HUES6 (cell line): ENCODE measurements at regions not wholly inside any gene's neighbourhood (a gene's known extent, or its start where the extent isn't known, plus 50 kb on each side); places are given as distances from the start of the nearest gene placed in this dataset.
"Not testable (repeated sequence)": the region's sequence is repeated elsewhere in the genome, so short reads cannot be mapped to it uniquely, and the experiment has no call there.

ENCODE experiments used
- H3K27ac ChIP-seq: 2 replicates; pipeline ENCODE4 v1.7.0; 2013; ENCODE audit warnings: low read depth, mild to moderate bottlenecking, low read length, inconsistent platforms
- H3K27me3 ChIP-seq: 2 replicates; pipeline ENCODE4 v1.6.1; 2013; ENCODE audit warnings: low read length; ENCODE audit not compliant: control insufficient read depth, insufficient read depth
- H3K36me3 ChIP-seq: 2 replicates; pipeline ENCODE4 v1.6.1; 2013; ENCODE audit warnings: low read length; ENCODE audit not compliant: control insufficient read depth, insufficient read depth
- H3K4me1 ChIP-seq: 2 replicates; pipeline ENCODE4 v1.6.1; 2013; ENCODE audit warnings: low read length; ENCODE audit not compliant: control insufficient read depth, insufficient read depth
- H3K4me3 ChIP-seq: 2 replicates; pipeline ENCODE4 v1.5.1; 2013; ENCODE audit warnings: low read depth, low read length
- H3K9ac ChIP-seq: one replicate; pipeline ENCODE4 v1.6.1; 2013; ENCODE audit warnings: mild to moderate bottlenecking, low read length
- H3K9me3 ChIP-seq: 2 replicates; pipeline ENCODE4 v1.6.1; 2013; ENCODE audit warnings: low read depth, low read length; ENCODE audit not compliant: control insufficient read depth, insufficient read depth

DNA sequence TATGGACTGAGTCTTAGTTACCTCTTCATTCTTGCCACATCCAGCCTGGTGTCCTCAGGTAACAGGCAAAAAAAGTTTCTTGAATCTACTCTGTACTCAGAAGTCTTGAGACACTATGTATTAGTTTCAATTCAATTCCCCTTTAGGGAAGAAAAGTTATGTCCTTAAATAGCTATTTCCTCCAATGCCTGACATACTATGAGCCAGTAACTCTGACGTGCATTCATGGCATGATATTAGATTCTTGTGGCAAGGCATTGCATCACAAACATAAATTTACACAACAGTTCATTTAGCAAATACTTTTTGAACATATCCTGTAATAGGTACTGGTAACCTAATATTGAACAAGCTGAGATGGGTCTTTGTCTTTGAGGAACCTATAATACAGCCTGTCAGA is 109.3 kb upstream of the FOXB1 start:
- Histone ChIP-seq H3K27me3 (no peaks in the 10 kb centered on the region), H3K4me3 (no peak overlapping the region), H3K27ac (no peak overlapping the region), H3K4me1 (no peaks in the 10 kb centered on the region), H3K36me3 (no peaks in the 10 kb centered on the region), H3K9ac (no peak overlapping the region), H3K9me3 (no peaks in the 10 kb centered on the region)

DNA sequence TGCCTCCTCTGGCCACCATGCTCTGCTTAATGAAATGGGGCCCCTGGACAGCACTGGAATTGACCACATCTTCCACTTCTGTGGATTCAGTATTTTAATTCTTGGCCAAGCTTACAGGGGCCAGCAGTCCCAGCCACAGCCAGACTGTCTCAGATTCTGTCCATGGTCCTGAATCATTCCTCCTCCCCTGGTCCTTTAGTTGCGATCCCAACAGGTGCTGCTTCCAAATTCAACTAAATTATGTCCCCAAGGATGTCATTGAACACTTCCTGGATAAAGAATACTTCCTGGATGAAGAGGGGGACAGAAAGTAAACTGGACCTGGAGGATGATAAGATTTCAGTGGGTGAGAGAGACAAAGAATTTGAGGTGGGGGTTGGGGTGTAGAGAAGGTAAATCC is 111.1 kb upstream of the FOXB1 start:
- H3K9me3 ChIP-seq: no peaks in the 10 kb centered on the region
- no peak overlapping the region for H3K4me3 ChIP-seq

GRCh38 chr15:59887870-59888269 is 116.2 kb upstream of the FOXB1 start:
- H3K9ac ChIP-seq, H3K27me3 ChIP-seq, H3K4me3 ChIP-seq, H3K9me3 ChIP-seq, H3K36me3 ChIP-seq, H3K27ac ChIP-seq: not testable (repeated sequence)
- H3K4me1 ChIP-seq: peaks cover 12% of the 10 kb centered on the region

More for the DNA sequence above, 111.1 kb upstream of the FOXB1 start:
- Histone ChIP-seq H3K36me3 (no peaks in the 10 kb centered on the region), H3K27ac (no peak overlapping the region), H3K27me3 (no peaks in the 10 kb centered on the region), H3K4me1 (no peaks in the 10 kb centered on the region), H3K9ac (no peak overlapping the region)

GRCh38 chr15:59887211-59887610 is 116.9 kb upstream of the FOXB1 start:
- no peaks in the 10 kb centered on the region for H3K27me3 ChIP-seq

DNA sequence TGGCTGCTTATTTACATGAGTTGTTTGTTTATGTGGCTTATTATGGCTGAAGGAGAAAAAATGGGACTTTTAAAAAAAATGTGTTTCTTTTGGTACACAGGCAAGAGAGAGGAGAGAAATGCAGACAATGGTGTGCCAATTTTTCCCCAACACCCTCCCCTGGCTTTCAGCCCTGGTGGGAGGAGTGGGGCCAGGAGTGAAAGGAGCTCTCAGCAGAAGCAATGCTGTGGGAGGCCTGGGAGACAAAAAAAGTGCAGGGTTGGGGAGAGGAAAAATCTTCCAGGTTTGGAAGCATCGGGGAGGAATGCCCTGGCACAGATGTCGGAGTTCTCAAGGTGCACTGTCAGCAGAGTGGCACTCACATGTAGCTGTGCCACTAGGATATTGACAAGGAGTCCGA is 117.7 kb upstream of the FOXB1 start:
- no peaks in the 10 kb centered on the region for H3K36me3 ChIP-seq
- peaks cover 12% of the 10 kb centered on the region for H3K4me1 ChIP-seq
- H3K4me3 ChIP-seq: no peak overlapping the region
- no peaks in the 10 kb centered on the region for H3K27me3 ChIP-seq
- no peaks in the 10 kb centered on the region for H3K9me3 ChIP-seq
- H3K27ac ChIP-seq: no peak overlapping the region
- no peak overlapping the region for H3K9ac ChIP-seq

More at GRCh38 chr15:59887211-59887610, 116.9 kb upstream of the FOXB1 start:
- H3K36me3 ChIP-seq: no peaks in the 10 kb centered on the region
- peaks cover 12% of the 10 kb centered on the region for H3K4me1 ChIP-seq
- no peak overlapping the region for H3K27ac ChIP-seq
- no peak overlapping the region for H3K9ac ChIP-seq
- H3K4me3 ChIP-seq: no peak overlapping the region
- no peaks in the 10 kb centered on the region for H3K9me3 ChIP-seq

GRCh38 chr15:59885832-59886231 is 118.3 kb upstream of the FOXB1 start:
- no peaks in the 10 kb centered on the region for H3K36me3 ChIP-seq
- peaks cover 12% of the 10 kb centered on the region for H3K4me1 ChIP-seq
- no peak overlapping the region for H3K4me3 ChIP-seq
- no peaks in the 10 kb centered on the region for H3K27me3 ChIP-seq
- H3K9ac ChIP-seq: no peak overlapping the region
- no peak overlapping the region for H3K27ac ChIP-seq
- no peaks in the 10 kb centered on the region for H3K9me3 ChIP-seq

DNA sequence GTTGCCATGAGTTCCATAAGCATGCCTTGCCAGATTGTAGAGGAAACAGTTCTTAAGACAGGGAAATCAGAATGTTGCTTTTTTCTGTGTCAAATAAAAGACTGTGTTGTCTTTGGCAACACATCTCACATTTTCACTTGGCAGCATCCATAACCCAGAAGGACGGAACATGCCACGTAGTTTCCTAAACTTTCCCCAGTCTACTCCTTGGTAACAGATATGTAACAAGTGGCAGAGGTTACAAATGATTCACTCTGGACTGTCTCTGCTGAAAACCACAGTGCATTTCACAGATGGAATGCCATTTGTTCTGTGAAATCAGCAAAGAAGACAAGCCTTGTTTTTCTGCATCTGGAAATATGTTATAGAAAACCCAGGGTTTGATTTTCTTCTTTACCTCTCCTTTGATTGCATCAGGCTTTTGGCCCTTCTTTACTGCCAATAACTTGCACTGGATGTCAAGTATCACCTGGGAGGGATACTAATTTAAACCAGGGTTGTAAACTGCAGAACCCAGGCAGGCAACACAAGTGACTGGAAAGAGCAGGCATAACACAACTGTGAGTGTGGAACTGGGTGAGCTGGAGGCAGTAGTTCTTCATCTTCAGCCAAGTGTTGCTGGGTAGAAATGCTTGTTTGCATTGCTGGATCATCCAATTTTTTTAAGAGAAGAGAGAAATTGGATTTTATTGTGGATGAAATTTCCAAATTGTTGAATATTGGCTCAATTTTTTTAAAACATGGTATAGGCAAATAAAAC is 124.4 kb upstream of the FOXB1 start:
- Histone ChIP-seq H3K27me3 (no peaks in the 10 kb centered on the region), H3K4me3 (no peak overlapping the region), H3K9me3 (no peaks in the 10 kb centered on the region), H3K36me3 (no peaks in the 10 kb centered on the region), H3K4me1 (peaks cover 3% of the 10 kb centered on the region; the same call in 1 of the 2 replicates), H3K27ac (no peak overlapping the region), H3K9ac (no peak overlapping the region)

DNA sequence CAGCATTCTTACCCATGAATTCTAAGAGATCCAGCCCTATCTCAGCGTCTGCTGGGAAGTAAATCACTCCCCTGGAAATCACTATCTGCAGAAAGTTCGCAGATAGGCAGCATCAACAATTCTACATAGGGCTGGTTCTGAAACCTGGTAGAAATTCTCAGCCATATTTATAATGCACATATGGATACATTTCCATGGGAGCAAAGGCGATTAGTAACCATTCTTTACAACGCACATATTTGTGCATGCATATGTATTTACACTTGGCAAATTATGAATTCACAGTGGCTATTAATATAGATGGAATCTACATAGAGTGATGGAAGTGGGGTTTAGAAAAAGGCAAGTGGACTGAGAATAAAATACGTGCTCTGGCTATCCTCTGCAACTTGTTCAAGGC is 128.0 kb upstream of the FOXB1 start:
- Histone ChIP-seq H3K27ac (no peak overlapping the region), H3K4me3 (no peak overlapping the region), H3K4me1 (peaks cover 3% of the 10 kb centered on the region; the same call in 1 of the 2 replicates), H3K9me3 (no peaks in the 10 kb centered on the region), H3K36me3 (no peaks in the 10 kb centered on the region), H3K9ac (no peak overlapping the region), H3K27me3 (no peaks in the 10 kb centered on the region)

DNA sequence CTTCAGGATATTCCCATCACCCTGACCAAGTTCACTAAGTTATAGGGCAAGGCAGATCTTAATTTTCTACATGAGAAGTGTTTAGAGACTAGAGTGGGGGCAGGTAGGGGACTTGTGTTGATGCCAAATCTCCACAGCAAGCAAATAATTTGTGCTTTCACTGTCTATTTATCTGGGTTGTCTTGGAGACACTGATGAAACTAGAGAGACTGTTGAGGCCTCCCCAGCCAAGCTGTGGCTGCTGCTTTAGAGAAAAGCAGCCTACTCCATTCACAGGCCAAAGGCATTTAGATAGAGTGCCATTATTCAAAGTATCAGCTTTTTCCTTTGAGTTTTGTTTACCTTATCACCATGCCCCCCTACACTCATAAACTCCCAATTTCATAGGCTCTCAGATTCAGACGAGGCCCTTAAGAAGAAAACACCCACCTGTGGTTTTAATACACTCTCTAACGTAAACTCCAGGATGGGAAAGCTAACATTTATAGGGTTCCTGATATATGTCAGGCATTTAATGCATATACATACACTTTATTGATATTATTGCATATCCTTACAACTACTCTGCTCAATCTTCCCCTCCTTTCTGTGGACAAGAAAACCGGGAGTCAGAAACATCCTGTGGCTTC is 130.4 kb upstream of the FOXB1 start:
- Histone ChIP-seq H3K4me3 (no peak overlapping the region), H3K9ac (no peak overlapping the region), H3K36me3 (no peaks in the 10 kb centered on the region), H3K4me1 (peaks cover 2% of the 10 kb centered on the region; the same call in 1 of the 2 replicates), H3K27me3 (no peaks in the 10 kb centered on the region), H3K9me3 (no peaks in the 10 kb centered on the region), H3K27ac (no peak overlapping the region)

DNA sequence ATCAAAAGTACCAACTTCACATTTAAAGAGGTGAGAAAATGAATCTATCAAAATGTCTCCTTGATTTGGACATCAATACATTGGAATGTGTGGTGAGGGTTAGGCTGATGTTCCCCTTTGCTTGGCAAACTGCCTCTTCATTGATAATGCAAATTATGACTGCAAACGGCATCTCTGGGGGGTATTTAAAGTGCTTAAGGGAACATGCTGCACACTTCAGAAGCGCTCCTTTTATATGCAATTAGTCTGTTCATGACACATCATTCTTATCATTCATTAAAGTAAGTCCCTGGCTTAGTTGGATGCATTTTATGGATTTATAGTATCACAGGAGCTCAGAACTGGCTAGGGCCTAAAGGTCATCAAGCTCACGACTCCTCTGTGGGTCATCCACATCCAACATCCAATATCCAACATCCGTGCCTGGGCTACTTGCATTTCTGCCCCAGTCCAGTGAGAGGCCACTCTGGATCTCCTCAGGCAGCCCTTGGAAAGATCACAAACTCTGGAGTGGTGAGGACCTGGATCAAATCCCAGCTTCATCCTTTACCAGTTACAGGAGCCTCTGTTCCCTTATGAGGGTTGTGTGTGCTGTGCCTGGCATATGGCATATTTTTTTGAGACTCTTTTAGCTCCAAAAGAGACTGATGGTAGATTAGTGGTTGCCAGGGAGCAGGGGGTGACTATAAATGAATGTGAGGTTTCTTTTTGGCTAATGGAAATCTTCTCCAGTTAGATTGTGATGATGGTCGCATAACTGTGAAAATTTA is 136.8 kb upstream of the FOXB1 start:
- H3K4me1 ChIP-seq: no peaks in the 10 kb centered on the region
- H3K27ac ChIP-seq: no peak overlapping the region

DNA sequence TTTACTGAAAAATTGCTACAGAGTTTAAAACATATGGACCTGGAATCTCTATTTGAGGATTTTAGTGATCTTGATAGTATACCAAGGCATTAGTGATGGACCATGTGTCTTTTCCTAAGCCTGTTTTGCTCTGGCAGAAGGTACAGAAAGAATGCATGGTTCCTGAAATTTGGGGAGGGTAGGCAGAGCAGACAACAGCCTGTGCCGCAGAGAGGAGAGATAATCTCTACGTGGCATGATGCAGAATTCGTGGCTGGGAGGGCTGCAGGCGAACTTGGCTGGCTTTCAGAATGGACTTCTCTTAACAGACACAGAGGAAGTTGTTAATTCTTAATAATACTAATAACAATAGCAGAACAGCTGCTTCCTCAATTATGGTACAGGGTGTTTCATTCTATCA is 137.5 kb upstream of the FOXB1 start:
- H3K9me3 ChIP-seq: no peaks in the 10 kb centered on the region
- no peaks in the 10 kb centered on the region for H3K4me1 ChIP-seq
- no peaks in the 10 kb centered on the region for H3K36me3 ChIP-seq
- no peaks in the 10 kb centered on the region for H3K27me3 ChIP-seq
- no peak overlapping the region for H3K27ac ChIP-seq
- no peak overlapping the region for H3K9ac ChIP-seq
- H3K4me3 ChIP-seq: no peak overlapping the region

More for the DNA sequence above, 136.8 kb upstream of the FOXB1 start:
- no peak overlapping the region for H3K9ac ChIP-seq
- H3K36me3 ChIP-seq: no peaks in the 10 kb centered on the region
- H3K27me3 ChIP-seq: no peaks in the 10 kb centered on the region
- H3K4me3 ChIP-seq: no peak overlapping the region
- H3K9me3 ChIP-seq: no peaks in the 10 kb centered on the region
